HepG2 (cell line): ENCODE measurements at regions not wholly inside any gene's neighbourhood (a gene's known extent, or its start where the extent isn't known, plus 50 kb on each side); places are given as distances from the start of the nearest gene placed in this dataset.

Experiments
- ATAC-seq: fragments of 200-7000 bp; cut with Tn5 transposase; 3 replicates; pipeline ENCODE4 v1.9.1; 2020; ENCODE audit warnings: mild to moderate bottlenecking, moderate library complexity
- BruUV-seq: library from RNA; stranded (reverse); fragments of 400-500 nt; replicated peaks from 2 replicates; lab custom pipeline; 2021; lab: Mats Ljungman, UMichigan
- CTCF ChIA-PET: fragments of 300-600 bp; formaldehyde crosslinking; extraction: SDS; loops from one replicate; lab custom pipeline; 2021; ENCODE audit warnings: low total read pairs, inconsistent platforms, low intra/inter-chr PET ratio; lab: Yijun Ruan, JAX
- POLR2A ChIA-PET: fragments of 350-600 bp; sonication (Branson Sonifier 250); formaldehyde crosslinking; loops from one replicate; lab custom pipeline; 2020; ENCODE audit warnings: antibody characterized with exemption, inconsistent platforms; lab: Yijun Ruan, JAX
- DNase-seq: peaks from one replicate; pipeline ENCODE4 v3.0.0-alpha.2; 2015; ENCODE audit warnings: low spot score
- FAIRE-seq: peaks from 3 replicates; lab custom pipeline; 2011; peaks lifted over from hg19 to GRCh38; lab: Jason Lieb, UNC
- H2AFZ ChIP-seq: one replicate; pipeline ENCODE4 v1.6.1; 2011; ENCODE audit warnings: low read length, inconsistent platforms
- H3K27ac ChIP-seq: fragments of 300-600 bp; 3 replicates; pipeline ENCODE4 v1.8.0; 2011; ENCODE audit warnings: mixed run types, mild to moderate bottlenecking, mixed read lengths, low read length, inconsistent platforms; ENCODE audit not compliant: insufficient read depth; ENCODE audit errors: extremely low read length
- H3K27me3 ChIP-seq, 2 experiments: fragments of 200-600 bp in 1 of 2; 2 replicates in 1 of 2; 3 replicates in 1 of 2; pipeline versions ENCODE4 v1.6.0 to v1.8.0; 2011; ENCODE audit warnings: low read length in 2 of 2, mild to moderate bottlenecking in 2 of 2, moderate library complexity in 2 of 2, inconsistent platforms in 1 of 2; ENCODE audit not compliant: insufficient read depth in 2 of 2, control insufficient read depth in 1 of 2
- H3K36me3 ChIP-seq, 2 experiments: fragments of 200-600 bp in 1 of 2; replicated peaks in 1 of 2; 2 replicates in 1 of 2; 3 replicates in 1 of 2; pipeline versions ENCODE4 v1.5.1 to v1.8.0; 2011; ENCODE audit warnings: low read length in 2 of 2, inconsistent platforms in 1 of 2; ENCODE audit not compliant: insufficient read depth in 2 of 2, control insufficient read depth in 1 of 2
- H3K4me1 ChIP-seq: 2 replicates; pipeline ENCODE4 v1.5.1; 2012; ENCODE audit warnings: low read length, inconsistent platforms; ENCODE audit not compliant: insufficient read depth
- H3K4me2 ChIP-seq: 2 replicates; pipeline ENCODE4 v1.6.0; 2011; ENCODE audit warnings: low read depth, low read length, inconsistent platforms
- H3K4me3 ChIP-seq, 3 experiments: fragments of 200-600 bp in 1 of 3; sonication (generic), shearing (Covaris generic) in 1 of 3; replicated peaks in 1 of 3; 2 replicates each; pipeline ENCODE4 v1.5.1; 2011 to 2016; ENCODE audit warnings: low read length in 3 of 3, inconsistent platforms in 2 of 3, low read depth in 2 of 3, mild to moderate bottlenecking in 2 of 3, control low read depth in 1 of 3, mixed read lengths in 1 of 3; ENCODE audit not compliant: insufficient read depth in 1 of 3
- H3K79me2 ChIP-seq: one replicate; pipeline ENCODE4 v1.6.1; 2011; ENCODE audit warnings: low read length, inconsistent platforms; ENCODE audit not compliant: insufficient read depth
- H3K9ac ChIP-seq: 2 replicates; pipeline ENCODE4 v1.6.0; 2011; ENCODE audit warnings: mild to moderate bottlenecking, low read depth, low read length, inconsistent platforms; ENCODE audit not compliant: insufficient read depth
- H3K9me3 ChIP-seq: 2 replicates; pipeline ENCODE4 v1.5.1; 2012; ENCODE audit warnings: mild to moderate bottlenecking, low read length
- H4K20me1 ChIP-seq: 2 replicates; pipeline ENCODE4 v1.6.0; 2011; ENCODE audit warnings: inconsistent platforms, mild to moderate bottlenecking, low read length, moderate library complexity; ENCODE audit not compliant: insufficient read depth
- CEBPB ChIP-seq: IDR thresholded peaks from 2 replicates; pipeline ENCODE4 v1.6.1; 2011; ENCODE audit warnings: low read depth, low read length, improper control_type of control experiment, borderline replicate concordance
- NFATC3 ChIP-seq: sonication (generic); formaldehyde crosslinking; IDR thresholded peaks from 2 replicates; pipeline ENCODE4 v1.5.1; 2020; ENCODE audit warnings: mild to moderate bottlenecking, missing genetic modification reagents
- RFX1 ChIP-seq: fragments of 450-650 bp; IDR thresholded peaks from 2 replicates; pipeline ENCODE4 v1.6.1; 2017
- ZNF235 ChIP-seq: sonication (generic); formaldehyde crosslinking; IDR thresholded peaks from 2 replicates; pipeline ENCODE4 v1.8.1; 2023; ENCODE audit warnings: mild to moderate bottlenecking, missing genetic modification reagents, borderline replicate concordance
- ZNF678 ChIP-seq: sonication (generic); formaldehyde crosslinking; IDR thresholded peaks from 2 replicates; pipeline ENCODE4 v1.4.0; 2020; ENCODE audit warnings: mild to moderate bottlenecking, missing genetic modification reagents
- WGBS: methylation state at CpG from one replicate; pipeline ENCODE4 v1.1.6; 2017; ENCODE audit warnings: low lambda C conversion rate; 5-methylcytosine and 5-hydroxymethylcytosine counted together
- in situ Hi-C: cut with HindIII; loops from 2 replicates; pipeline ENCODE4 v1.10.0; 2017; ENCODE audit warnings: low pct_unique_long_range_greater_than_20kb; ENCODE audit not compliant: extremely low pct_ligation_motif_present
- intact Hi-C: fragments of 100-400 bp; cut with micrococcal nuclease; formaldehyde crosslinking; loops from one replicate; pipeline ENCODE4 v1.10.0; 2022; ENCODE audit not compliant: unreplicated experiment
- TF ChIP-seq, protein P1 (sequence below): sonication (generic); formaldehyde crosslinking; IDR thresholded peaks from 2 replicates; pipeline ENCODE4 v1.4.0; 2020; ENCODE audit warnings: missing genetic modification reagents, borderline replicate concordance
- TF ChIP-seq, protein P2 (sequence below), 2 experiments: sonication (generic) in 1 of 2; formaldehyde crosslinking in 1 of 2; IDR thresholded peaks; 2 replicates each; pipeline versions ENCODE4 v1.6.1 to v1.9.0; 2014 to 2022; ENCODE audit warnings: antibody characterized with exemption in 1 of 2, borderline replicate concordance in 1 of 2, inconsistent platforms in 1 of 2, low read depth in 1 of 2, missing genetic modification reagents in 1 of 2
- TF ChIP-seq, protein P3 (sequence below): sonication (generic); formaldehyde crosslinking; IDR thresholded peaks from 2 replicates; pipeline ENCODE4 v1.8.0; 2022; ENCODE audit warnings: missing genetic modification reagents, mild to moderate bottlenecking, borderline replicate concordance
- TF ChIP-seq, protein P4 (sequence below): IDR thresholded peaks from 2 replicates; pipeline ENCODE4 v1.6.1; 2016; ENCODE audit warnings: control low read depth

DNA sequence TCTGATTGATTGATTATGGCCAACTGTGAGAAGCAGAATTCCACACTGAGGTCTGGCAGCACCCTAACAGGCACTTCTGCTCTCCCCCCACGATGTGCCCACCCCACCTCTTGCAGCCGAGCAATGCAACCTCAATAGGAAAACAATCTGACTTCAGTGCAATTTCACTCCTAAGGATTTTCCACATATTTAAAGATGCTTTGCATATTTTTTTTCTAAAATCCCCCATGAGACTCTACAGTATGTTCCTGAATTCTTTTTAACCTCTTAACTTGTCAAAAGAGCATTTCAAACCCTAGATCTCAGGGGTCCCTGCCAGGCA lies 243.1 kb downstream of the AUH start:
- H4K20me1 ChIP-seq, result no peaks in the 10 kb centered on the region
- TF ChIP-seq, protein P1, sequence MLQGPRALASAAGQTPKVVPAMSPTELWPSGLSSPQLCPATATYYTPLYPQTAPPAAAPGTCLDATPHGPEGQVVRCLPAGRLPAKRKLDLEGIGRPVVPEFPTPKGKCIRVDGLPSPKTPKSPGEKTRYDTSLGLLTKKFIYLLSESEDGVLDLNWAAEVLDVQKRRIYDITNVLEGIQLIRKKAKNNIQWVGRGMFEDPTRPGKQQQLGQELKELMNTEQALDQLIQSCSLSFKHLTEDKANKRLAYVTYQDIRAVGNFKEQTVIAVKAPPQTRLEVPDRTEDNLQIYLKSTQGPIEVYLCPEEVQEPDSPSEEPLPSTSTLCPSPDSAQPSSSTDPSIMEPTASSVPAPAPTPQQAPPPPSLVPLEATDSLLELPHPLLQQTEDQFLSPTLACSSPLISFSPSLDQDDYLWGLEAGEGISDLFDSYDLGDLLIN (CRISPR knock-in tag), result no peak
- in situ Hi-C loops, result no loop called here
- ATAC-seq (no peak), DNase-seq (no peak), FAIRE-seq (no peak)
- H3K27me3 ChIP-seq, result no peaks in the 10 kb centered on the region
- H3K9me3 ChIP-seq, result no peaks in the 10 kb centered on the region
- 81% methylated on average over 2 of the region's 2 CpGs for WGBS
- no TSS peak for BruUV-seq
- H3K4me1 ChIP-seq, result peaks cover 24% of the 10 kb centered on the region
- no peak overlapping the region for H3K4me3 ChIP-seq
- intact Hi-C loops, result no loop called here
- H3K4me2 ChIP-seq, result no peak overlapping the region
- H3K36me3 ChIP-seq, result no peaks in the 10 kb centered on the region
- H2AFZ ChIP-seq, result no peak overlapping the region
- ChIA-PET CTCF (no interaction called here), POLR2A (no interaction called here)
- no peak overlapping the region for H3K27ac ChIP-seq
- H3K9ac ChIP-seq, result no peak overlapping the region
- H3K79me2 ChIP-seq, result no peaks in the 10 kb centered on the region

DNA sequence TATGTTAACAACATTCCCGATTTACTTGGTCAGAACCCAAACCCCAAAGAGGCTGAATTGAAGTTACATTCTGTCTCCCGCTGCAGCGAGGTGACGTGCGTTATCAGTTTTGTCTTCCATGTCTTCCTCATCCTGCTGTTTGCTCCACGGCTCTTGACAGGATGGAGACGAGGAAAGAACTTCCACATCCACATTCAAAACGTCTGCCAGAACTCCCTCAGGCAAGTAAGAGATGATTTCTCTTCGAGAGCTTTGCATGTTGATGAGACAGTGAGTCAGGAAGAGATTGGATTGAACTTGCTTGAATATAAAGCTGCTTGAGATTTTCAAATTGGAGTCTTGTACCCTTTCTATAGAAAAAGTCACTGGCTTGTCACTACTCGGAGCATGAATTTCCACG lies 242.6 kb downstream of the AUH start:
- H3K27ac ChIP-seq, result no peak overlapping the region
- WGBS, result 89% methylated on average over 11 of the region's 11 CpGs
- no peak overlapping the region for H2AFZ ChIP-seq
- ChIA-PET POLR2A (no interaction called here), CTCF (no interaction called here)
- H3K9me3 ChIP-seq, result no peaks in the 10 kb centered on the region
- no peak overlapping the region for H3K4me2 ChIP-seq
- no peaks in the 10 kb centered on the region for H3K27me3 ChIP-seq
- FAIRE-seq (no peak), DNase-seq (no peak), ATAC-seq (no peak)
- no peaks in the 10 kb centered on the region for H3K79me2 ChIP-seq
- no peak overlapping the region for H3K4me3 ChIP-seq
- no peak overlapping the region for H3K9ac ChIP-seq
- in situ Hi-C loops, result no loop called here
- BruUV-seq, result no TSS peak
- no peaks in the 10 kb centered on the region for H4K20me1 ChIP-seq
- peaks cover 19% of the 10 kb centered on the region for H3K4me1 ChIP-seq
- intact Hi-C loops, result no loop called here
- no peaks in the 10 kb centered on the region for H3K36me3 ChIP-seq
- TF ChIP-seq ZNF235 (CRISPR knock-in tag) (no peak), CEBPB (no peak), RFX1 (no peak), ZNF678 (CRISPR knock-in tag) (no peak), NFATC3 (no peak)
- TF ChIP-seq, protein P2, sequence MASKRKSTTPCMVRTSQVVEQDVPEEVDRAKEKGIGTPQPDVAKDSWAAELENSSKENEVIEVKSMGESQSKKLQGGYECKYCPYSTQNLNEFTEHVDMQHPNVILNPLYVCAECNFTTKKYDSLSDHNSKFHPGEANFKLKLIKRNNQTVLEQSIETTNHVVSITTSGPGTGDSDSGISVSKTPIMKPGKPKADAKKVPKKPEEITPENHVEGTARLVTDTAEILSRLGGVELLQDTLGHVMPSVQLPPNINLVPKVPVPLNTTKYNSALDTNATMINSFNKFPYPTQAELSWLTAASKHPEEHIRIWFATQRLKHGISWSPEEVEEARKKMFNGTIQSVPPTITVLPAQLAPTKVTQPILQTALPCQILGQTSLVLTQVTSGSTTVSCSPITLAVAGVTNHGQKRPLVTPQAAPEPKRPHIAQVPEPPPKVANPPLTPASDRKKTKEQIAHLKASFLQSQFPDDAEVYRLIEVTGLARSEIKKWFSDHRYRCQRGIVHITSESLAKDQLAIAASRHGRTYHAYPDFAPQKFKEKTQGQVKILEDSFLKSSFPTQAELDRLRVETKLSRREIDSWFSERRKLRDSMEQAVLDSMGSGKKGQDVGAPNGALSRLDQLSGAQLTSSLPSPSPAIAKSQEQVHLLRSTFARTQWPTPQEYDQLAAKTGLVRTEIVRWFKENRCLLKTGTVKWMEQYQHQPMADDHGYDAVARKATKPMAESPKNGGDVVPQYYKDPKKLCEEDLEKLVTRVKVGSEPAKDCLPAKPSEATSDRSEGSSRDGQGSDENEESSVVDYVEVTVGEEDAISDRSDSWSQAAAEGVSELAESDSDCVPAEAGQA (IDR thresholded peaks at IDR 0.05; ENCODE audit: low read depth), result no peak
- TF ChIP-seq, protein P2 (CRISPR knock-in tag; IDR thresholded peaks at IDR 0.05; ENCODE audit: borderline replicate concordance), result no peak
- TF ChIP-seq, protein P3, sequence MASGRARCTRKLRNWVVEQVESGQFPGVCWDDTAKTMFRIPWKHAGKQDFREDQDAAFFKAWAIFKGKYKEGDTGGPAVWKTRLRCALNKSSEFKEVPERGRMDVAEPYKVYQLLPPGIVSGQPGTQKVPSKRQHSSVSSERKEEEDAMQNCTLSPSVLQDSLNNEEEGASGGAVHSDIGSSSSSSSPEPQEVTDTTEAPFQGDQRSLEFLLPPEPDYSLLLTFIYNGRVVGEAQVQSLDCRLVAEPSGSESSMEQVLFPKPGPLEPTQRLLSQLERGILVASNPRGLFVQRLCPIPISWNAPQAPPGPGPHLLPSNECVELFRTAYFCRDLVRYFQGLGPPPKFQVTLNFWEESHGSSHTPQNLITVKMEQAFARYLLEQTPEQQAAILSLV (CRISPR knock-in tag), result no peak
- TF ChIP-seq, protein P4, sequence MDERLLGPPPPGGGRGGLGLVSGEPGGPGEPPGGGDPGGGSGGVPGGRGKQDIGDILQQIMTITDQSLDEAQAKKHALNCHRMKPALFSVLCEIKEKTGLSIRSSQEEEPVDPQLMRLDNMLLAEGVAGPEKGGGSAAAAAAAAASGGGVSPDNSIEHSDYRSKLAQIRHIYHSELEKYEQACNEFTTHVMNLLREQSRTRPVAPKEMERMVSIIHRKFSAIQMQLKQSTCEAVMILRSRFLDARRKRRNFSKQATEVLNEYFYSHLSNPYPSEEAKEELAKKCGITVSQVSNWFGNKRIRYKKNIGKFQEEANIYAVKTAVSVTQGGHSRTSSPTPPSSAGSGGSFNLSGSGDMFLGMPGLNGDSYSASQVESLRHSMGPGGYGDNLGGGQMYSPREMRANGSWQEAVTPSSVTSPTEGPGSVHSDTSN (CRISPR knock-in tag), result no peak
